ENCODE measurements at regions not wholly inside any gene's neighbourhood (a gene's known extent, or its start where the extent isn't known, plus 50 kb on each side); places are given as distances from the start of the nearest gene placed in this dataset.
A peak's percentile ranks its signal among the peaks of the same experiment; 100 is the strongest.

DNA sequence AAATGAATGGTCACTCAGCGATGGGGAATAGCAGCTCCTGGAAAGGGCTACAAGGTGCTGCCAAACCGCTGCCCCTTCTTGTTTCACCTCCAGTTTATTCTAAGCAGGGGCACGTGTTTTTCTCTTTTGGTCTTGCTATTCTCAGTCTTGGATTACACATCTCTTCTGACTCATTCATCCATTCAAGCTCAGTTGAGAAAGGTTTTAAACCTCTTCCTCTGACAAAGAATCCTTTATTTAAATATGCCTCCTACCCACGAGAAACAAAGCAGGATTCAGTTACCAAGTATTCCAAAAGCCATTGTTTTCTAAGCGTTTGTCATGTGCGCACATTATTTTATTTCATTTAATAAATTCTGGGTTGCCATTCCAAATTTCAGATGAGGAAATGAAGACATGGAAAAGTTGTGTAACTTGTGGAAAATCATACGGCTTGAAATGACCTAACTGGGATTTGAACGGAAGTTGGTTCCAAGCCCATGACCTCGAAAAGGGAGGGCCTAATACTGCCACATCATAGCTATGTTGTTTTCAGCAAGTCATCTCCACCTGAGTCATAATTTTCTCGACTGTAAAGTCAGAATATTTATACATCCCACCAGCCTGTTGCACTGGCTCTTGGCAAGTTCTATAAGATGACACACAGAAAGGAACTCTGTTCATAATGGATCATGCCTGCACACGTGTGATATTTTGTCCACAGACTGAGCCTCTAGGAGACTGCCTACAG lies 292.0 kb upstream of the SLCO3A1 start:
- Histone ChIP-seq H3K9me3 (replicated peaks) (no peaks in the 10 kb centered on the region), H3K4me3 (no peak overlapping the region), H3K4me1 (no peaks in the 10 kb centered on the region), H3K36me3 (no peaks in the 10 kb centered on the region), H3K27ac (replicated peaks) (peak overlapping the region; percentile 56), H3K27me3 (ENCODE audit: low read depth) (no peaks in the 10 kb centered on the region)
- TF ChIP-seq, protein P1, sequence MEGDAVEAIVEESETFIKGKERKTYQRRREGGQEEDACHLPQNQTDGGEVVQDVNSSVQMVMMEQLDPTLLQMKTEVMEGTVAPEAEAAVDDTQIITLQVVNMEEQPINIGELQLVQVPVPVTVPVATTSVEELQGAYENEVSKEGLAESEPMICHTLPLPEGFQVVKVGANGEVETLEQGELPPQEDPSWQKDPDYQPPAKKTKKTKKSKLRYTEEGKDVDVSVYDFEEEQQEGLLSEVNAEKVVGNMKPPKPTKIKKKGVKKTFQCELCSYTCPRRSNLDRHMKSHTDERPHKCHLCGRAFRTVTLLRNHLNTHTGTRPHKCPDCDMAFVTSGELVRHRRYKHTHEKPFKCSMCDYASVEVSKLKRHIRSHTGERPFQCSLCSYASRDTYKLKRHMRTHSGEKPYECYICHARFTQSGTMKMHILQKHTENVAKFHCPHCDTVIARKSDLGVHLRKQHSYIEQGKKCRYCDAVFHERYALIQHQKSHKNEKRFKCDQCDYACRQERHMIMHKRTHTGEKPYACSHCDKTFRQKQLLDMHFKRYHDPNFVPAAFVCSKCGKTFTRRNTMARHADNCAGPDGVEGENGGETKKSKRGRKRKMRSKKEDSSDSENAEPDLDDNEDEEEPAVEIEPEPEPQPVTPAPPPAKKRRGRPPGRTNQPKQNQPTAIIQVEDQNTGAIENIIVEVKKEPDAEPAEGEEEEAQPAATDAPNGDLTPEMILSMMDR (IDR thresholded peaks at IDR 0.05; ENCODE audit: borderline replicate concordance): no peak
- intact Hi-C loops (cut with micrococcal nuclease): no loop called here
- DNase-seq: no peak

DNA sequence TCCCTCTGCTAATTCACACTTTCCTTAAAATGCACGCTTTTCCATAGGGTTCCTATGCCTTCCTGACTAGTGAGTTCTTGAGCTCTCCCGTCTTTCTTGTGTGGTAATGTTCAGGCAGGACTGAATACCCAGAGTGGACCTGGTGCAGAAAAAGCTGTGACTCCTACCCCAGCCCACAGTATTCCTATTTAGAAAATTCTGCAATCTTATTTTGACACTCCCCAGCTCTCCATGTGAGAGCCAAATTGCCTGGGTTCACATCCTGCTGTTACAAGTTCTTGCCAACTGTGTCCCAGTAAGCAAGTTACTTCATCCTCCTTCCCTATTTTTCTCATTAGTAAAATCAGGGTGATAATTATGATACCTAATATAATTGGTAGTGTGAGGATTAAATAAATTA lies 290.8 kb upstream of the SLCO3A1 start:
- DNase-seq: no peak
- H3K9me3 ChIP-seq (replicated peaks): no peaks in the 10 kb centered on the region
- H3K4me1 ChIP-seq: no peaks in the 10 kb centered on the region
- intact Hi-C loops (cut with micrococcal nuclease): no loop called here
- H3K36me3 ChIP-seq: no peaks in the 10 kb centered on the region
- H3K27me3 ChIP-seq (ENCODE audit: low read depth): no peaks in the 10 kb centered on the region
- H3K4me3 ChIP-seq: no peak overlapping the region
- no peak overlapping the region for H3K27ac ChIP-seq (replicated peaks)
- TF ChIP-seq, protein P1 (IDR thresholded peaks at IDR 0.05; ENCODE audit: borderline replicate concordance): no peak

DNA sequence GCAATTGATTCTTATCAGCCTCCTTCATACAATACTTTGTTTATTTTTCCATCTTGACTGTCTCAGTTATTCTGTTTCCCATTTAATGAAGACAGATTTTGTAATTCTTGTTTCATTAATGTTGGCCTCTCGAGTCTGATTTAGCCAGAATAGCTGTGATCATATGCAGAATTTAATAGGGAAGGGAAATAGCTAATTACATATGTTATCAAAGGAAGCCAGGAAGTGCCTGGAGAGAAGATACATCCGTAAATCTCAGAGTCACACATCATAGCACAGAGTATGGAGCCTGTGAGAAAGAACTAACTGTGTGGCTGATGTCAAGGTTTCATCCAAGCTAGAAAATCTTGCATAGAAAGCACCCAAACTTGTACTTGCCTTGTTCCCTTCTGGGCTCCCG lies 288.9 kb upstream of the SLCO3A1 start:
- TF ChIP-seq, protein P1 (IDR thresholded peaks at IDR 0.05; ENCODE audit: borderline replicate concordance): no peak
- H3K27ac ChIP-seq (replicated peaks): no peak overlapping the region
- H3K4me3 ChIP-seq: no peak overlapping the region
- H3K4me1 ChIP-seq: no peaks in the 10 kb centered on the region
- H3K9me3 ChIP-seq (replicated peaks): no peaks in the 10 kb centered on the region
- intact Hi-C loops (cut with micrococcal nuclease): no loop called here
- H3K36me3 ChIP-seq: no peaks in the 10 kb centered on the region
- no peaks in the 10 kb centered on the region for H3K27me3 ChIP-seq (ENCODE audit: low read depth)
- DNase-seq: no peak

DNA sequence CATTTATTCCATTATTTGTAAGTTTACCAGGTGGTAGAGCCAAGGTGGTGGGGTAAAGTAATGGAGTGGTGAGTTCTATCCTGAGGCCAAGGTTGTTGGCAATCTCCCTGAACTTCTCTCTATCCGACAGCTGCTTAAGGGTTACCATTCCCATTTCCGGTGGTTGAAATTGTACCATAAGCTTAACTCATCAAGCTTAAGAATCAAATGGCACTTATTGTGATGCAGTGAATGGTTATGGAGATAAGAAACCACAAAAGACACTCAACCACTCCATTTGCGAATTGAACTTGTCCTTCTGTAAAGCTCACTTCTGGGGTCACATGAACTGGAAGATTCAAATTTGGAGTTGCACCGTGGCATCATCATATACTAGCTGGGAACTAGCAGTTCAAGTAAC lies 287.4 kb upstream of the SLCO3A1 start:
- intact Hi-C loops (cut with micrococcal nuclease): no loop called here

DNA sequence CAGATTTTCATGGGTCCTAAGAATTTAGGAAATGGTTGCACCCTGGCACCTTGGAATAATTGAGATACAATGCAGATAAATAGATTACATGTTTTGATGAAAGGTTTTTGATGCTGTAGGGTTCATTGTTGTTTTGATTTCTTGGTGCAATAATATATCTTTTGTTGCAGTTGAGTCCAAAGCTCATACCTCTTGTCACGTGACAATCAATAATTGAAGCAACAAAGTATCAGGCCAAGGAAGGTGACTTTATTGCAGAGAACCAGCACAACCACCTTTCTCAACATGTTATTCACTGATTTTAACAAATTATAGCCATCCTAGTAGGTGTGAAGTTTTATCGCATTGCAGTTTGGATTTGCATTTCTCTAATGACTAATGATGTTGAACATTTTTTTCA lies 285.5 kb upstream of the SLCO3A1 start:
- DNase-seq: no peak
- Histone ChIP-seq H3K27ac (replicated peaks) (no peak overlapping the region), H3K36me3 (no peaks in the 10 kb centered on the region), H3K27me3 (ENCODE audit: low read depth) (no peaks in the 10 kb centered on the region), H3K4me1 (no peaks in the 10 kb centered on the region), H3K4me3 (no peak overlapping the region), H3K9me3 (replicated peaks) (no peaks in the 10 kb centered on the region)
- intact Hi-C loops (cut with micrococcal nuclease): no loop called here
- TF ChIP-seq, protein P1 (IDR thresholded peaks at IDR 0.05; ENCODE audit: borderline replicate concordance): no peak

More for the DNA sequence above, 287.4 kb upstream of the SLCO3A1 start:
- Histone ChIP-seq H3K27me3 (ENCODE audit: low read depth) (no peaks in the 10 kb centered on the region), H3K4me1 (no peaks in the 10 kb centered on the region), H3K27ac (replicated peaks) (no peak overlapping the region), H3K36me3 (no peaks in the 10 kb centered on the region), H3K9me3 (replicated peaks) (no peaks in the 10 kb centered on the region), H3K4me3 (no peak overlapping the region)
- DNase-seq: no peak
- TF ChIP-seq, protein P1 (IDR thresholded peaks at IDR 0.05; ENCODE audit: borderline replicate concordance): no peak

Measured in left ventricle myocardium inferior (tissue), 1 donor.